ENCODE measurements at regions not wholly inside any gene's neighbourhood (a gene's known extent, or its start where the extent isn't known, plus 50 kb on each side); places are given as distances from the start of the nearest gene placed in this dataset.
A peak's percentile ranks its signal among the peaks of the same experiment; 100 is the strongest.

- no peak for TF ChIP-seq FOXA1 (IDR thresholded peaks at IDR 0.05)
- TF ChIP-seq FOXA1 (CRISPR knock-in tag; IDR thresholded peaks at IDR 0.05), result no peak
- TF ChIP-seq ZFP62 (CRISPR knock-in tag; IDR thresholded peaks at IDR 0.05), result no peak
Measured at GRCh38 chr1:14341147-14341546, 257.3 kb upstream of the KAZN start (continued).

- H3K9me3 ChIP-seq (ENCODE audit: low read length), result no peaks in the 10 kb centered on the region
- H2AFZ ChIP-seq (ENCODE audit: low read length), result no peak overlapping the region
- DNase-seq (ENCODE audit: low spot score), result no peak
- WGBS (ENCODE audit: low lambda C conversion rate), result 14% methylated on average over 8 of the region's 8 CpGs
- intact Hi-C loops (cut with micrococcal nuclease; ENCODE audit: unreplicated experiment) (no loop called here), in situ Hi-C loops (cut with HindIII; ENCODE audit: extremely low pct_ligation_motif_present, low pct_unique_long_range_greater_than_20kb) (no loop called here)
- peaks cover 0 to 3% of the 10 kb centered on the region in 2 experiments; a peak in 2 of 5 replicates for H3K27me3 ChIP-seq (ENCODE audit: control insufficient read depth in 1 of 2, insufficient read depth in 2 of 2, low read length in 2 of 2)
- H3K9ac ChIP-seq (ENCODE audit: insufficient read depth, low read depth, low read length), result no peak overlapping the region
- H3K4me1 ChIP-seq (ENCODE audit: insufficient read depth, low read length), result no peaks in the 10 kb centered on the region
- H3K27ac ChIP-seq (ENCODE audit: extremely low read length, insufficient read depth, low read length), result no peak overlapping the region
- H4K20me1 ChIP-seq (ENCODE audit: insufficient read depth, low read length), result no peaks in the 10 kb centered on the region
- H3K36me3 ChIP-seq (replicated peaks in 1 of 2; ENCODE audit: control insufficient read depth in 1 of 2, insufficient read depth in 2 of 2, low read length in 2 of 2), result no peaks in the 10 kb centered on the region
- POLR2A ChIA-PET, result no interaction called here
- H3K79me2 ChIP-seq (ENCODE audit: insufficient read depth, low read length), result no peaks in the 10 kb centered on the region
- FAIRE-seq, result no peak
- no peak overlapping the region for H3K4me2 ChIP-seq (ENCODE audit: low read depth, low read length)
- ATAC-seq, result no peak
- CTCF ChIA-PET (ENCODE audit: low intra/inter-chr PET ratio, low total read pairs), result no interaction called here
- no TSS peak for BruUV-seq (replicated peaks)
- no peak overlapping the region for H3K4me3 ChIP-seq (replicated peaks in 1 of 3; ENCODE audit: insufficient read depth in 1 of 3, low read depth in 2 of 3, low read length in 3 of 3)
- peak; percentile 16; the same call in 1 of the 2 replicates for TF ChIP-seq FOSL2 (CRISPR knock-in tag; IDR thresholded peaks at IDR 0.05)
- 0 out of 2 replicates have a peak, but pooled peaks have one; percentile 17 for TF ChIP-seq CREB1 (IDR thresholded peaks at IDR 0.05)
- no peak for TF ChIP-seq CREB1 (CRISPR knock-in tag; IDR thresholded peaks at IDR 0.05)
- TF ChIP-seq GPN1 (CRISPR knock-in tag; IDR thresholded peaks at IDR 0.05; ENCODE audit: borderline replicate concordance), result no peak
Measured at GRCh38 chr1:14345946-14346550, 252.4 kb upstream of the KAZN start.

DNA sequence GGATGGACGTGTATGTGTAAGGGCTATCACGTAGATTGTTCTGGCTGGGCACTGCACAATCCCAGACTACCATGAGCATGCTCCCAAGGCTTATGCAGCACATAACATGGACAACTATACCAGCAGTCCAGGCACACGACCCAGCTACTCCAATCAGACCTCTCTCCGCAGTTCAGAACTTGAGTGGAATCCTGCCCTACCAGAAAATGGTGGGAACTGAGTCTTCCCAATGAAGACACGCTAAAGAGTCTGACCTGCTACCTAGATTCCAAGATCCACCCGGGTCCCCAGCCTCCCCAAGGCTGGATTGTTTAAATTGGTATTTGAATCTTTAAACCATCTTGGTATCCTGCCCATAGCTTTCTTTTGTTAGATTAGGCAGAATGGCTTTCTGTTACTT is 251.3 kb upstream of the KAZN start:
- H2AFZ ChIP-seq (ENCODE audit: low read length), result no peak overlapping the region
- CTCF ChIA-PET (ENCODE audit: low intra/inter-chr PET ratio, low total read pairs), result no interaction called here
- no peak overlapping the region for H3K4me2 ChIP-seq (ENCODE audit: low read depth, low read length)
- no peaks in the 10 kb centered on the region for H3K36me3 ChIP-seq (replicated peaks in 1 of 2; ENCODE audit: control insufficient read depth in 1 of 2, insufficient read depth in 2 of 2, low read length in 2 of 2)
- no peaks in the 10 kb centered on the region for H3K79me2 ChIP-seq (ENCODE audit: insufficient read depth, low read length)
- H3K27ac ChIP-seq (ENCODE audit: extremely low read length, insufficient read depth, low read length), result no peak overlapping the region
- no peak overlapping the region for H3K4me3 ChIP-seq (replicated peaks in 1 of 3; ENCODE audit: insufficient read depth in 1 of 3, low read depth in 2 of 3, low read length in 3 of 3)
- POLR2A ChIA-PET, result no interaction called here
- no peaks in the 10 kb centered on the region for H3K9me3 ChIP-seq (ENCODE audit: low read length)
- no peak for FAIRE-seq
- no TSS peak for BruUV-seq (replicated peaks)
- H3K27me3 ChIP-seq (ENCODE audit: control insufficient read depth in 1 of 2, insufficient read depth in 2 of 2, low read length in 2 of 2), result peaks cover 0 to 3% of the 10 kb centered on the region in 2 experiments; a peak in 2 of 5 replicates
- H3K4me1 ChIP-seq (ENCODE audit: insufficient read depth, low read length), result no peaks in the 10 kb centered on the region
- WGBS (ENCODE audit: low lambda C conversion rate), result 0% methylated on average over 1 of the region's 6 CpGs
- in situ Hi-C loops (cut with HindIII; ENCODE audit: extremely low pct_ligation_motif_present, low pct_unique_long_range_greater_than_20kb), result no loop called here
- H4K20me1 ChIP-seq (ENCODE audit: insufficient read depth, low read length), result no peaks in the 10 kb centered on the region
- no peak overlapping the region for H3K9ac ChIP-seq (ENCODE audit: insufficient read depth, low read depth, low read length)
- no peak for DNase-seq (ENCODE audit: low spot score)
- intact Hi-C loops (cut with micrococcal nuclease; ENCODE audit: unreplicated experiment), result no loop called here
- ATAC-seq, result no peak
- TF ChIP-seq HOXA9 (CRISPR knock-in tag; IDR thresholded peaks at IDR 0.05; ENCODE audit: borderline replicate concordance), result no peak
- no peak for TF ChIP-seq CCDC6 (CRISPR knock-in tag; IDR thresholded peaks at IDR 0.05)
- TF ChIP-seq RXRA (CRISPR knock-in tag; IDR thresholded peaks at IDR 0.05), result no peak
- no peak for TF ChIP-seq ZNF251 (CRISPR knock-in tag; IDR thresholded peaks at IDR 0.05)
- no peak for TF ChIP-seq GABPB1 (CRISPR knock-in tag; IDR thresholded peaks at IDR 0.05)
- TF ChIP-seq, protein P1, sequence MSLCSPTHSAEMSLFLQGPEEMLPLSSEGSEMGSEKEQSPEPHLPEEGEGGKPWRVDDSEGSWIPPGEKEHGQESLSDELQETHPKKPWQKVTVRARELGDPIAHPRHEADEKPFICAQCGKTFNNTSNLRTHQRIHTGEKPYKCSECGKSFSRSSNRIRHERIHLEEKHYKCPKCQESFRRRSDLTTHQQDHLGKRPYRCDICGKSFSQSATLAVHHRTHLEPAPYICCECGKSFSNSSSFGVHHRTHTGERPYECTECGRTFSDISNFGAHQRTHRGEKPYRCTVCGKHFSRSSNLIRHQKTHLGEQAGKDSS (CRISPR knock-in tag; IDR thresholded peaks at IDR 0.05; ENCODE audit: borderline replicate concordance, low read depth), result no peak
- TF ChIP-seq, protein P2, sequence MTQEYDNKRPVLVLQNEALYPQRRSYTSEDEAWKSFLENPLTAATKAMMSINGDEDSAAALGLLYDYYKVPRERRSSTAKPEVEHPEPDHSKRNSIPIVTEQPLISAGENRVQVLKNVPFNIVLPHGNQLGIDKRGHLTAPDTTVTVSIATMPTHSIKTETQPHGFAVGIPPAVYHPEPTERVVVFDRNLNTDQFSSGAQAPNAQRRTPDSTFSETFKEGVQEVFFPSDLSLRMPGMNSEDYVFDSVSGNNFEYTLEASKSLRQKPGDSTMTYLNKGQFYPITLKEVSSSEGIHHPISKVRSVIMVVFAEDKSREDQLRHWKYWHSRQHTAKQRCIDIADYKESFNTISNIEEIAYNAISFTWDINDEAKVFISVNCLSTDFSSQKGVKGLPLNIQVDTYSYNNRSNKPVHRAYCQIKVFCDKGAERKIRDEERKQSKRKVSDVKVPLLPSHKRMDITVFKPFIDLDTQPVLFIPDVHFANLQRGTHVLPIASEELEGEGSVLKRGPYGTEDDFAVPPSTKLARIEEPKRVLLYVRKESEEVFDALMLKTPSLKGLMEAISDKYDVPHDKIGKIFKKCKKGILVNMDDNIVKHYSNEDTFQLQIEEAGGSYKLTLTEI (CRISPR knock-in tag; conservative IDR thresholded peaks at IDR 0.05), result no peak
- no peak for TF ChIP-seq ZNF737 (CRISPR knock-in tag; IDR thresholded peaks at IDR 0.05; ENCODE audit: borderline replicate concordance)
- TF ChIP-seq SMAD1 (CRISPR knock-in tag; IDR thresholded peaks at IDR 0.05; ENCODE audit: borderline replicate concordance, low read depth), result no peak
- TF ChIP-seq MXI1 (IDR thresholded peaks at IDR 0.05; ENCODE audit: borderline replicate concordance, low read depth, low read length), result no peak
